H1 (cell line): ENCODE measurements at regions not wholly inside any gene's neighbourhood (a gene's known extent, or its start where the extent isn't known, plus 50 kb on each side); places are given as distances from the start of the nearest gene placed in this dataset.

Experiments
- CTCF ChIA-PET: fragments of 300-600 bp; sonication (Branson Sonifier 250); formaldehyde crosslinking; loops from one replicate; lab custom pipeline; 2021; ENCODE audit not compliant: partially characterized antibody; lab: Charles Lee
- POLR2A ChIA-PET: fragments of 300-600 bp; sonication (Branson Sonifier 250); formaldehyde crosslinking; loops from one replicate; lab custom pipeline; 2021; ENCODE audit warnings: inconsistent platforms; ENCODE audit not compliant: partially characterized antibody; lab: Charles Lee
- DNase-seq, 2 experiments: peaks; one replicate each; pipeline versions ENCODE4 v3.0.0 to v3.0.0-alpha.2; 2010 to 2022; ENCODE audit warnings: low spot score in 2 of 2, low read depth in 1 of 2, mixed read lengths in 1 of 2
- FAIRE-seq: peaks from 2 replicates; lab custom pipeline; 2011; peaks lifted over from hg19 to GRCh38; lab: Jason Lieb, UNC
- H2AFZ ChIP-seq: 2 replicates; pipeline ENCODE4 v1.8.1; 2012; ENCODE audit warnings: low read length, inconsistent platforms
- H2AK5ac ChIP-seq: 2 replicates; pipeline ENCODE4 v1.6.1; 2013; ENCODE audit warnings: low read depth, low read length
- H2BK120ac ChIP-seq: replicated peaks from 2 replicates; pipeline ENCODE3; 2013; ENCODE audit warnings: low read depth, low read length, inconsistent platforms
- H2BK12ac ChIP-seq: 2 replicates; pipeline ENCODE4 v1.6.1; 2013; ENCODE audit warnings: low read depth, low read length
- H2BK15ac ChIP-seq: 2 replicates; pipeline ENCODE4 v1.6.1; 2013; ENCODE audit warnings: low read length
- H2BK20ac ChIP-seq: 2 replicates; pipeline ENCODE4 v1.6.1; 2013; ENCODE audit warnings: low read length
- H2BK5ac ChIP-seq: 2 replicates; pipeline ENCODE4 v1.6.1; 2013; ENCODE audit warnings: low read depth, low read length
- H3K14ac ChIP-seq: 2 replicates; pipeline ENCODE4 v1.6.1; 2013; ENCODE audit warnings: inconsistent platforms; ENCODE audit not compliant: insufficient read length
- H3K18ac ChIP-seq: 2 replicates; pipeline ENCODE4 v1.6.1; 2013; ENCODE audit warnings: low read length; ENCODE audit errors: extremely low read depth
- H3K23ac ChIP-seq: 2 replicates; pipeline ENCODE4 v1.6.1; 2013; ENCODE audit warnings: inconsistent platforms; ENCODE audit not compliant: insufficient read length
- H3K23me2 ChIP-seq: 2 replicates; pipeline ENCODE4 v1.6.1; 2013; ENCODE audit warnings: low read depth, low read length
- H3K27ac ChIP-seq: 2 replicates; pipeline ENCODE4 v1.6.1; 2011; ENCODE audit warnings: low read depth, low read length, inconsistent platforms
- H3K27me3 ChIP-seq, 4 experiments: replicated peaks in 1 of 4; 1 replicate in 1 of 4; 2 replicates in 3 of 4; pipeline versions ENCODE4 v1.6.1 to v1.8.1; 2011 to 2013; ENCODE audit warnings: low read length in 3 of 4, mild to moderate bottlenecking in 3 of 4, inconsistent platforms in 2 of 4, mixed read lengths in 2 of 4, moderate library complexity in 1 of 4; ENCODE audit not compliant: control insufficient read depth in 3 of 4, insufficient read depth in 3 of 4; ENCODE audit errors: extremely low read depth in 1 of 4
- H3K36me3 ChIP-seq, 4 experiments: 2 replicates each; pipeline versions ENCODE4 v1.6.1 to v1.8.1; 2011 to 2013; ENCODE audit warnings: mild to moderate bottlenecking in 4 of 4, low read length in 3 of 4, moderate library complexity in 2 of 4, control low read depth in 1 of 4, inconsistent platforms in 1 of 4; ENCODE audit not compliant: insufficient read depth in 4 of 4, control insufficient read depth in 2 of 4
- H3K4ac ChIP-seq: replicated peaks from 2 replicates; pipeline ENCODE3; 2013; ENCODE audit warnings: low read length, low read depth, mixed read lengths, inconsistent platforms; ENCODE audit not compliant: insufficient read length
- H3K4me1 ChIP-seq, 4 experiments: replicated peaks in 1 of 4; 1 replicate in 1 of 4; 2 replicates in 3 of 4; pipeline versions ENCODE4 v1.6.1 to v1.8.1; 2011 to 2013; ENCODE audit warnings: low read length in 3 of 4, inconsistent platforms in 2 of 4, mixed read lengths in 1 of 4; ENCODE audit not compliant: insufficient read depth in 4 of 4, control insufficient read depth in 3 of 4
- H3K4me2 ChIP-seq, 2 experiments: 2 replicates each; pipeline versions ENCODE4 v1.6.1 to v1.8.1; 2011 to 2013; ENCODE audit warnings: low read depth in 2 of 2, low read length in 2 of 2, control low read depth in 1 of 2, inconsistent platforms in 1 of 2, mild to moderate bottlenecking in 1 of 2; ENCODE audit not compliant: insufficient read depth in 1 of 2
- H3K4me3 ChIP-seq, 4 experiments: fragments of 200-600, 300-600 bp in 1 of 4; sonication (generic), shearing (Covaris generic), sonication (Bioruptor Twin) in 1 of 4; 2 replicates each; pipeline versions ENCODE4 v1.5.1 to v1.8.1; 2011 to 2016; ENCODE audit warnings: low read length in 4 of 4, low read depth in 3 of 4, control low read depth in 2 of 4, inconsistent platforms in 2 of 4, mild to moderate bottlenecking in 2 of 4, mixed read lengths in 1 of 4, moderate library complexity in 1 of 4; ENCODE audit not compliant: insufficient read depth in 2 of 4; ENCODE audit errors: extremely low read depth in 1 of 4
- H3K56ac ChIP-seq: replicated peaks from 2 replicates; pipeline ENCODE3; 2013; ENCODE audit warnings: low read depth, mild to moderate bottlenecking, mixed read lengths, low read length, inconsistent platforms; ENCODE audit not compliant: insufficient read length
- H3K79me1 ChIP-seq: 2 replicates; pipeline ENCODE4 v1.6.1; 2013; ENCODE audit warnings: low read depth, low read length, control low read depth
- H3K79me2 ChIP-seq, 2 experiments: 2 replicates each; pipeline versions ENCODE4 v1.6.1 to v1.8.1; 2012 to 2013; ENCODE audit warnings: low read length in 2 of 2, mild to moderate bottlenecking in 2 of 2, inconsistent platforms in 1 of 2; ENCODE audit not compliant: insufficient read depth in 2 of 2, control insufficient read depth in 1 of 2
- H3K9ac ChIP-seq, 4 experiments: replicated peaks in 1 of 4; 1 replicate in 1 of 4; 2 replicates in 3 of 4; pipeline versions ENCODE4 v1.6.1 to v1.8.1; 2011 to 2013; ENCODE audit warnings: low read depth in 3 of 4, low read length in 3 of 4, control low read depth in 2 of 4, mild to moderate bottlenecking in 2 of 4, moderate library complexity in 2 of 4, inconsistent platforms in 1 of 4; ENCODE audit errors: extremely low read depth in 1 of 4
- H3K9me3 ChIP-seq, 2 experiments: 2 replicates each; pipeline versions ENCODE4 v1.6.1 to v1.8.1; 2012 to 2013; ENCODE audit warnings: mild to moderate bottlenecking in 2 of 2, moderate library complexity in 2 of 2, control low read depth in 1 of 2, inconsistent platforms in 1 of 2, low read depth in 1 of 2, low read length in 1 of 2, mixed read lengths in 1 of 2; ENCODE audit not compliant: insufficient read depth in 2 of 2
- H4K20me1 ChIP-seq, 2 experiments: replicated peaks in 1 of 2; 2 replicates each; pipeline versions ENCODE3 to v1.8.1; 2011 to 2013; ENCODE audit warnings: inconsistent platforms in 2 of 2, low read length in 2 of 2, mild to moderate bottlenecking in 1 of 2; ENCODE audit not compliant: insufficient read depth in 2 of 2, control insufficient read depth in 1 of 2
- H4K5ac ChIP-seq: 2 replicates; pipeline ENCODE4 v1.6.1; 2013; ENCODE audit warnings: low read length, low read depth, mixed read lengths, inconsistent platforms; ENCODE audit not compliant: insufficient read length
- H4K8ac ChIP-seq: 2 replicates; pipeline ENCODE4 v1.8.0; 2013; ENCODE audit warnings: mild to moderate bottlenecking, moderate library complexity, low read length, inconsistent platforms; ENCODE audit not compliant: insufficient read depth; ENCODE audit errors: extremely low read depth
- H4K91ac ChIP-seq: replicated peaks from 2 replicates; pipeline ENCODE3; 2013; ENCODE audit warnings: low read length, mixed read lengths, inconsistent platforms; ENCODE audit not compliant: insufficient read length
- ASH2L ChIP-seq: fragments of 200-600, 300-600 bp; sonication (generic); IDR thresholded peaks from one replicate; pipeline ENCODE4 v1.7.1; 2017; ENCODE audit warnings: low read length
- CBX5 ChIP-seq: fragments of 300-800, 300-1000 bp; sonication (generic); IDR thresholded peaks from 2 replicates; pipeline ENCODE4 v1.7.1; 2016; ENCODE audit warnings: antibody characterized with exemption, low read length, low read depth
- CEBPB ChIP-seq: IDR thresholded peaks from 2 replicates; pipeline ENCODE4 v1.6.1; 2012; ENCODE audit warnings: low read depth, low read length
- GABPA ChIP-seq: IDR thresholded peaks from 2 replicates; pipeline ENCODE4 v1.6.1; 2011; ENCODE audit warnings: mild to moderate bottlenecking, low read length, moderate library complexity, borderline replicate concordance; ENCODE audit not compliant: insufficient read depth
- JUN ChIP-seq: IDR thresholded peaks from 2 replicates; pipeline ENCODE4 v1.6.1; 2011; ENCODE audit warnings: low read depth, mild to moderate bottlenecking, improper control_type of control experiment, low read length
- JUND ChIP-seq: IDR thresholded peaks from 2 replicates; pipeline ENCODE4 v1.6.1; 2011; ENCODE audit warnings: mild to moderate bottlenecking, improper control_type of control experiment, low read length
- MAFK ChIP-seq: IDR thresholded peaks from 2 replicates; pipeline ENCODE4 v1.6.1; 2012; ENCODE audit warnings: low read depth, mild to moderate bottlenecking, improper control_type of control experiment, low read length
- MAX ChIP-seq: IDR thresholded peaks from 2 replicates; pipeline ENCODE4 v1.6.1; 2012; ENCODE audit warnings: inconsistent platforms
- NRF1 ChIP-seq: IDR thresholded peaks from 2 replicates; pipeline ENCODE4 v1.6.1; 2011; ENCODE audit warnings: mild to moderate bottlenecking, low read depth, low read length, improper control_type of control experiment
- RBBP5 ChIP-seq: IDR thresholded peaks from 2 replicates; pipeline ENCODE4 v1.7.1; 2012; ENCODE audit warnings: low read depth, mild to moderate bottlenecking, inconsistent platforms, low read length, moderate library complexity, borderline replicate concordance
- SIRT6 ChIP-seq: IDR thresholded peaks from one replicate; pipeline ENCODE4 v1.7.1; 2012; ENCODE audit warnings: low read length, inconsistent platforms
- SIX5 ChIP-seq: IDR thresholded peaks from 2 replicates; pipeline ENCODE4 v1.6.1; 2011; ENCODE audit warnings: mild to moderate bottlenecking, low read depth, low read length
- SP4 ChIP-seq: IDR thresholded peaks from 2 replicates; pipeline ENCODE4 v1.6.1; 2012; ENCODE audit warnings: low read length, inconsistent platforms
- SRF ChIP-seq: IDR thresholded peaks from 2 replicates; pipeline ENCODE4 v1.6.1; 2011; ENCODE audit warnings: mild to moderate bottlenecking, low read depth, low read length, moderate library complexity
- SUZ12 ChIP-seq: fragments of 200-600 bp; sonication (generic); IDR thresholded peaks from 2 replicates; pipeline ENCODE4 v1.6.1; 2012; ENCODE audit warnings: mild to moderate bottlenecking, inconsistent platforms, low read length, moderate library complexity, mixed read lengths
- TBP ChIP-seq: IDR thresholded peaks from 2 replicates; pipeline ENCODE4 v1.6.1; 2011; ENCODE audit warnings: low read depth, low read length, improper control_type of control experiment
- TEAD4 ChIP-seq: IDR thresholded peaks from 2 replicates; pipeline ENCODE4 v1.6.1; 2012; ENCODE audit warnings: low read depth, low read length, inconsistent platforms, mixed read lengths
- WGBS, 2 experiments: shearing (Covaris generic) in 1 of 2; methylation state at CpG; one replicate each; pipeline versions ENCODE4 v1.1.6 to v1.1.7; 2013 to 2015; ENCODE audit warnings: low lambda C conversion rate in 2 of 2, mixed read lengths in 2 of 2, inconsistent platforms in 1 of 2, low coverage in 1 of 2, missing lambda C conversion rate in 1 of 2; ENCODE audit not compliant: insufficient replicate concordance in 2 of 2, insufficient coverage in 1 of 2, insufficient read length in 1 of 2; ENCODE audit errors: extremely low coverage in 1 of 2, missing lambda C conversion rate in 1 of 2; 5-methylcytosine and 5-hydroxymethylcytosine counted together

- DNase-seq (no peak), FAIRE-seq (no peak)
- ChIA-PET CTCF (interaction anchor here (0.6 kb wide), 1 partner anchor 12 kb away, joined by 3 read pairs; no protein-coding TSS in a partner anchor), POLR2A (no interaction called here)
- Histone ChIP-seq H2BK120ac (no peak overlapping the region), H4K8ac (no peak overlapping the region), H3K27ac (no peak overlapping the region), H2BK12ac (no peak overlapping the region), H2BK5ac (no peak overlapping the region), H2AFZ (no peak overlapping the region), H3K23ac (no peak overlapping the region), H2BK20ac (no peak overlapping the region), H3K4me1 (peaks cover 0 to 6% (median 0%) of the 10 kb centered on the region in 4 experiments; a peak in 1 of 7 replicates), H3K79me2 (no peaks in the 10 kb centered on the region), H3K4ac (no peak overlapping the region), H4K91ac (no peak overlapping the region), H3K18ac (no peak overlapping the region), H3K56ac (no peak overlapping the region), H3K4me2 (no peak overlapping the region), H3K79me1 (no peaks in the 10 kb centered on the region), H3K4me3 (no peak overlapping the region), H3K23me2 (no peaks in the 10 kb centered on the region; the same call in 1 of the 2 replicates), H3K36me3 (no peaks in the 10 kb centered on the region), H4K5ac (no peak overlapping the region), H2AK5ac (no peak overlapping the region), H4K20me1 (no peaks in the 10 kb centered on the region), H3K9ac (no peak overlapping the region), H3K27me3 (no peaks in the 10 kb centered on the region), H2BK15ac (no peak overlapping the region), H3K14ac (no peak overlapping the region), H3K9me3 (peaks cover 4 to 7% of the 10 kb centered on the region in 2 experiments; a peak in 2 of 4 replicates)
- 87% methylated on average over 3 of the region's 3 CpGs; no CpG with 5 or more reads in 1 of the 2 experiments for WGBS, 2 experiments
- TF ChIP-seq SIRT6 = no peak
- no peak for TF ChIP-seq CBX5
- TF ChIP-seq SIX5 = no peak
- no peak for TF ChIP-seq CEBPB
- TF ChIP-seq MAFK = no peak
- TF ChIP-seq TEAD4 = no peak
- no peak for TF ChIP-seq JUND
- no peak for TF ChIP-seq NRF1
- no peak for TF ChIP-seq JUN
- TF ChIP-seq SRF = no peak
- TF ChIP-seq RBBP5 = no peak
- TF ChIP-seq ASH2L = no peak
- TF ChIP-seq SP4 = no peak
- no peak for TF ChIP-seq SUZ12
- TF ChIP-seq MAX = no peak
- TF ChIP-seq TBP = no peak
- no peak for TF ChIP-seq GABPA
Observed at GRCh38 chr10:93148476-93148875, 74.8 kb downstream of the CYP26A1 start.
